Small intestine (tissue), 7 donors: ENCODE measurements at regions not wholly inside any gene's neighbourhood (a gene's known extent, or its start where the extent isn't known, plus 50 kb on each side); places are given as distances from the start of the nearest gene placed in this dataset.
A peak's percentile ranks its signal among the peaks of the same experiment; 100 is the strongest.
"Not testable (repeated sequence)": the region's sequence is repeated elsewhere in the genome, so short reads cannot be mapped to it uniquely, and the experiment has no call there.

ENCODE experiments used
- DNase-seq, 2 donors: peaks; one replicate each; pipeline versions ENCODE4 v3.0.0 to v3.0.0-alpha.2; 2013
- FAIRE-seq: peaks from 2 replicates; lab custom pipeline; 2012; peaks lifted over from hg19 to GRCh38; lab: Jason Lieb, UNC
- H3K27ac ChIP-seq, 3 donors: one replicate each; pipeline ENCODE4 v1.5.1; 2013; ENCODE audit warnings: low read length in 2 of 3, mild to moderate bottlenecking in 2 of 3, control low read depth in 1 of 3, inconsistent platforms in 1 of 3, low read depth in 1 of 3, moderate library complexity in 1 of 3
- H3K27me3 ChIP-seq, 3 donors: one replicate each; pipeline ENCODE4 v1.6.1; 2013; ENCODE audit warnings: low read length in 3 of 3, inconsistent platforms in 1 of 3; ENCODE audit not compliant: control insufficient read depth in 3 of 3, insufficient read depth in 3 of 3
- H3K36me3 ChIP-seq, 3 donors: one replicate each; pipeline ENCODE4 v1.6.1; 2013; ENCODE audit warnings: low read length in 3 of 3, inconsistent platforms in 1 of 3, low read depth in 1 of 3, mild to moderate bottlenecking in 1 of 3, moderate library complexity in 1 of 3; ENCODE audit not compliant: control insufficient read depth in 3 of 3, insufficient read depth in 2 of 3
- H3K4me1 ChIP-seq, 3 donors: one replicate each; pipeline ENCODE4 v1.6.1; 2013; ENCODE audit warnings: low read length in 2 of 3, inconsistent platforms in 1 of 3, low read depth in 1 of 3, mild to moderate bottlenecking in 1 of 3, moderate library complexity in 1 of 3; ENCODE audit not compliant: control insufficient read depth in 3 of 3, insufficient read depth in 2 of 3
- H3K4me3 ChIP-seq, 3 donors: one replicate each; pipeline ENCODE4 v1.5.1; 2013; ENCODE audit warnings: low read length in 3 of 3, control low read depth in 1 of 3, inconsistent platforms in 1 of 3, low read depth in 1 of 3, mild to moderate bottlenecking in 1 of 3, moderate library complexity in 1 of 3
- H3K9me3 ChIP-seq, 2 donors: one replicate each; pipeline ENCODE4 v1.6.1; 2013; ENCODE audit warnings: low read depth in 1 of 2, low read length in 1 of 2; ENCODE audit not compliant: control insufficient read depth in 2 of 2, insufficient read depth in 1 of 2
- WGBS, 3 donors: extraction: QIAGEN DNeasy Blood & Tissue Kit; methylation state at CpG; one replicate each; pipeline ENCODE4 v1.1.7; 2013; 5-methylcytosine and 5-hydroxymethylcytosine counted together
- donor health status: healthy with polysubstance abuse.
- donor health status: control.
- donor health status: control.
- donor health status: Bipolar disorder and iron deficiency.
- donor health status: healthy.

DNA sequence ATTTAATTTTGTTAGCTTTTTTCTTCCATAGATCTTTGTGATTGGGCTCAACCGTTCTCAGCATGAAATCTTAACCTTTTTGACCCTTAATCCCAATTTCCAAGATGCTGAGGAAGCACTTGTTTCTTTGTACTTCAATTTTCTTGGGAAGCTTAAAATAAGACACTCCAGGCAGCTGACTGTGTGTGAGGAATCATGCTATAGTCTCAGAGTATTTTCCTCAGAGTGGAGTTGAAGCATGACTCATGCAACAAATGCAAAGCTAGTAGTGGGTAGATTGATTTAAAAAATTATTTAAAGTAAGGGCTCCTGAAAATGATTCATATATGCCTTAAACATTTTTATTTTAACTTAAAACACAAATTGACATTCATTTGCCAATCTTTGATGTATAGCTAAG lies 168.7 kb downstream of the BTBD3 start:
- DNase-seq: no peak
- 66 to 74% (median 73%) methylated on average over 1 of the region's 1 CpG for WGBS, 3 donors
- H3K4me3 ChIP-seq: no peak overlapping the region
- no peak for FAIRE-seq
- no peaks in the 10 kb centered on the region for H3K27me3 ChIP-seq
- H3K27ac ChIP-seq: no peak overlapping the region
- H3K4me1 ChIP-seq: peaks cover 0 to 4% (median 0%) of the 10 kb centered on the region in 3 donors
- no peaks in the 10 kb centered on the region for H3K9me3 ChIP-seq
- no peaks in the 10 kb centered on the region for H3K36me3 ChIP-seq

DNA sequence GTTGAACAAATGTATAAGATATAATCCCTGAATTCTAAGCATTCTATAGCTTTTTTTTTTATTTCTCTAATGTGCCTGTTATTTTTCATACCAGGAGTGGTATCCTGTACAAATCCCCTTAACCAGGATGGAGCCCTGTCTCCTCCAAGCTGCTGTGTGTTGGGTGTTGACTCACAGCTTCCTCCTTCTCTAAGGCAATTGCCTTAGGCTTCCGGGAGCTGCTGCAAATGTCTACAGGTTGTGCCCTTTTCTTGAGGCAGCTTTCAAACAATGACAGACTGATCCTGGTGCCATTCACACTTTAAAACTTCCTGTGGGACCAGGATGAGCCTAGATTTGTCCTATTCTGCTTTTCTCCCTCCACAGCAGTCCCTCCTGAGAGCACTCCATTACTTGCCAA lies 173.2 kb downstream of the BTBD3 start:
- DNase-seq (no peak), FAIRE-seq (no peak)
- H3K4me3 ChIP-seq: no peak overlapping the region
- 54 to 77% (median 71%) methylated on average over 1 of the region's 1 CpG for WGBS, 3 donors
- H3K27me3 ChIP-seq: no peaks in the 10 kb centered on the region
- H3K27ac ChIP-seq: no peak overlapping the region
- H3K36me3 ChIP-seq: no peaks in the 10 kb centered on the region
- H3K9me3 ChIP-seq: no peaks in the 10 kb centered on the region
- no peaks in the 10 kb centered on the region for H3K4me1 ChIP-seq

DNA sequence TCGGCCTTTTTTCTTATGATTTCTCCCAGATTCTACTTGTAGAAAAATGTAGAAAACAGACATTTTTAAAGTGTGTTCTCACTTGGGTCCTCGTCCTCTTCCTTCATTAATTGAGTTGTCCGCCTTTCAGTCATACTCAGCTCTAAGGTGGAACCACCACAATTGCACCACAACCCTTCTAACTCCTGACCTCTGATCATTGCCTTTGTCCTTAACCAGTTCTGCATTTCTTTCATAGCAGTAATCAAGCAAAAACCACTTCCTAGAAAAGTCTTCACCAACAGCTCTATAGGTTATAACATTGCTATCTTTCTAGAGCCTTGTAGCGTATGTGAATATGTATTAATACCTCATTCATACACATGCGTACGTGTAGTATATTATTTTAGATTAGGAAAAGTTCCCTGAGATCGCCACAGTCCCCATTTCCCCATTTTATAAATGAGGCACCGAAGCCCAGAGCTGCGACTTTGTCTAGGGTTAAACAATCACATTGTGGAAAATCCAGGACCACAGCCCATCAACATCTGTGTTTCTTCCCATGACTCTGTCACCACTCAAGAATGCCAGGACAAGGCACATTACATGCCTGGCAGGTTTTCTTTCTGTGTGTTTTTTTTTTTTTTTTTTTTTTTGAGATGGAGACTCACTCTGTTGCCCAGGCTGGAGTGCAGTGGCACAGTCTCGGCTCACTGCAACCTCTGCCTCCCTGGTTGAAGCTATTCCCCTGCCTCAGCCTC lies 175.5 kb downstream of the BTBD3 start:
- no peaks in the 10 kb centered on the region for H3K27me3 ChIP-seq
- no peaks in the 10 kb centered on the region for H3K4me1 ChIP-seq
- H3K4me3 ChIP-seq: no peak overlapping the region
- 89 to 91% (median 89%) methylated on average over 10 of the region's 10 CpGs for WGBS, 3 donors
- H3K36me3 ChIP-seq: no peaks in the 10 kb centered on the region
- H3K9me3 ChIP-seq: no peaks in the 10 kb centered on the region
- FAIRE-seq: no peak
- no peak overlapping the region for H3K27ac ChIP-seq
- DNase-seq: peak in 1 of 2 donors; percentile 9

DNA sequence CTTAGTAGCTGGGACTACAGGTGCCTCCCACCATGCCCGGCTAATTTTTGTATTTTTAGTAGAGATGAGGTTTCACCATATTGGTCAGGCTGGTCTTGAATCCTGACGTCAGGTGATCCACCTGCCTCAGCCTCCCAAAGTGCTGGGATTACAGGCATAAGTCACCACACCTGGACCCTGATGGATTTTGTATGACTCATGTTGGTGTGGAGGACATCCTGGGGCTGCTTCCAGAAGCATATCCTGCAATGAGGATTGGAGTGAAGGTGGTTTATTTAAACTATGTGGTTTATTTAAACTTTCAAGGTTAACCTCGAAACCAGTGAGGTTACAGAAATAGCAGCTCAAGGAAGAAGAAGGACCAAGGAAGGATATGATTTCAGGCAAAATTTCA lies 176.1 kb downstream of the BTBD3 start:
- FAIRE-seq, DNase-seq, H3K27ac ChIP-seq, H3K4me1 ChIP-seq, H3K4me3 ChIP-seq, H3K9me3 ChIP-seq, H3K36me3 ChIP-seq, H3K27me3 ChIP-seq: not testable (repeated sequence)
- WGBS, 3 donors: 78 to 88% (median 79%) methylated on average over 3 of the region's 3 CpGs

DNA sequence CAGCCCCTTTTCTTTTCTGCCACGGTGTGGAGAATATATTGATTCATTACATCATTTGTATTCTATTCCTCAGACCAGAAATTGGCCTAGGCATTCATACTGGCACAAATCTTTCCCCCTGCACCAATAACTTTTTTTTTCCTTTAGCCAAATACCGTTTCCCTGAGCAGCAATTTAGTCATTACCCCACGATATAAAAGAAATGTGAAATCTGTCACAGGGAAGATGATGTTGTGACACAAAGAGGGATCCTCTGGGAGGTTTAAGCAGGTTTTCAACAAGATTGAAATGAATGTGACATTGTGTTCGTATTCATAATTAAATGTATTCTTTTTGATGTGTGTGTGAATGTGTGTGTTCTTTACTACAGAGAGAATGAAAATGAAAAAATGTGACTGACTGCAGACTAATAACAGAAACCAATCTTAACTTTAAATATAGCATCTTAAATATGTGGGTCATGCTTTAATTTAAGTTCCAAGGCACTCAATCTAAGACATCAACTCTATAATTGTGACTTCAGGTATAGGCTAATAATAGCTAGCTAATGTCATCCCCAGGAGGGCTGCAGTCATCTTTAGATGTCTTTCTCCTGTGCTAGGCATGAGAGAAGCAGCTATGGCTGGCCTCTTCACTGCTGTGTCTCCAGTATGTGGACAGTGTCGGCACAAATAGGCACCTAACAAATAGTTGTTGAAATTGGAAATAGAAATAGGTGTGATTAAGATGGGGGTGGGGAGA lies 177.7 kb downstream of the BTBD3 start:
- Histone ChIP-seq H3K27me3 (no peaks in the 10 kb centered on the region), H3K27ac (no peak overlapping the region), H3K9me3 (no peaks in the 10 kb centered on the region), H3K36me3 (no peaks in the 10 kb centered on the region), H3K4me1 (no peaks in the 10 kb centered on the region), H3K4me3 (no peak overlapping the region)
- DNase-seq (no peak), FAIRE-seq (no peak)
- 66 to 71% (median 68%) methylated on average over 5 of the region's 5 CpGs for whole genome bisulfite sequencing, 3 donors

DNA sequence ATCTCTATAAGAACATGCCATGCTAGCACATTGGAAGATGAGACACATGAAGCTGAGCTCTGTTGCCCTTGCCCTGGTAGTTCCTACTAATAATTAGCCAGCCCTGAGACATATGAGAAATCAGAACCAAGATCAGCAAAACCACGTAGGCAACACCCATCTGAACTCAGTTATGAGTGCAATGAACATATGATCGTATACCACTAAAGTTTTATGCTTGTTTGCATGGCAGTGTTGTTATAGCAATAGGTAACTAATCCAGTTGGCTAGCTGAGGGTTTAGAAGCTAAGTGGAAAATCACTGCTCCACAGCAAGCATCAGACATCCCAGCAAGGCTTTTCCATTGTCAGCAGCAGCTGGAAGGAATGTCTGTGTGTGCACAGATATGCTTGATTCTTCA lies 180.7 kb downstream of the BTBD3 start:
- no peaks in the 10 kb centered on the region for H3K4me1 ChIP-seq
- no peaks in the 10 kb centered on the region for H3K27me3 ChIP-seq
- H3K9me3 ChIP-seq: no peaks in the 10 kb centered on the region
- H3K4me3 ChIP-seq: no peak overlapping the region
- 15 to 56% (median 25%) methylated on average over 2 of the region's 2 CpGs for WGBS, 3 donors
- H3K27ac ChIP-seq: no peak overlapping the region
- peak; percentile 49 to 63 for DNase-seq
- no peaks in the 10 kb centered on the region for H3K36me3 ChIP-seq
- no peak for FAIRE-seq

DNA sequence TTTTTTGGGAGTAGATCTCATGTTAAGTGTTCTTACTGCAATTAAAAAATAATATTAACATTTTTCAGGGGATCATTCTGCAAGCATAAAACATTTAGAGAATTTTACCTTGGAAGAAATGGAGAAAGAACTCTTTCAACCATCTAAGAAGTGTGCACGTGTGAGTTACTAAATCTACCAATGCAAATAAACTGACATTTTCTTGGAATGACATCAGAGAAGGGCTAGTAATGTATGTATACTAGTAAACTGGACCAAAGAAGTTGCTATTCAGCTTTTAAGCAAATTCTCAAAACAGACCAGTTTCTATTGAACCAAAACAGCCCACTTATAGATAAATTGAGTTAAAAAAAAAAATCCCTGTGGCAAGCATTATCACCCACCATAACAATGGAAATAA lies 191.2 kb downstream of the BTBD3 start:
- WGBS, 3 donors: 41 to 48% (median 47%) methylated on average over 1 of the region's 1 CpG
- H3K4me1 ChIP-seq: no peaks in the 10 kb centered on the region
- H3K9me3 ChIP-seq: no peaks in the 10 kb centered on the region
- DNase-seq (no peak), FAIRE-seq (no peak)
- no peaks in the 10 kb centered on the region for H3K27me3 ChIP-seq
- no peaks in the 10 kb centered on the region for H3K36me3 ChIP-seq
- H3K4me3 ChIP-seq: no peak overlapping the region
- H3K27ac ChIP-seq: no peak overlapping the region

DNA sequence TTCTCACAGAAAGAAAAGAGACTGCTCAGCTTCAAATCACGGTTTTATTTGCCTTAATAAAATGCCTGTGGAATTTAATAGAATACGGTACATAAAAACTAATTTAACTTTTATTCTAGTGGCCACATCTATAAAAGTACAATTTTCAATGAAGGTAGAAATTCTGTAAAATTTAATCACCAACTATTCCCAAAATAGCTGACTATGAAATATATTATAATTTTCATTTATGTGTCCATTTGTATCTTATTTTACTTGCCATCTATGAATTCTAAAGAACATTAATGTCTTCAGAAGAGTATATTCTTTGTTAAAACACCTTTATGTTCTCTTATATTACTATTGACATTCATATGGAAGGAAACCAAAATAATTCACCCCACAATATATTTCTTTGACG lies 192.6 kb downstream of the BTBD3 start:
- Histone ChIP-seq H3K36me3 (no peaks in the 10 kb centered on the region), H3K4me3 (no peak overlapping the region), H3K4me1 (peaks cover 0 to 2% (median 0%) of the 10 kb centered on the region in 3 donors), H3K27me3 (no peaks in the 10 kb centered on the region), H3K27ac (no peak overlapping the region), H3K9me3 (no peaks in the 10 kb centered on the region)
- no peak for FAIRE-seq
- WGBS, 3 donors: 81 to 92% (median 87%) methylated on average over 3 of the region's 3 CpGs
- DNase-seq: no peak
